Gastrocnemius medialis (tissue), 4 donors: ENCODE measurements at regions not wholly inside any gene's neighbourhood (a gene's known extent, or its start where the extent isn't known, plus 50 kb on each side); places are given as distances from the start of the nearest gene placed in this dataset.

Experiments
- POLR2A ChIP-seq, 2 donors: fragments of 450-650 bp; IDR thresholded peaks; one replicate each; pipeline ENCODE4 v1.6.1; 2017; ENCODE audit warnings: antibody characterized with exemption in 2 of 2, mild to moderate bottlenecking in 2 of 2, moderate library complexity in 2 of 2
- TF ChIP-seq, protein P1 (sequence below), 5 experiments: fragments of 450-650 bp in 3 of 5; fragments of 200-600 bp in 2 of 5; sonication (generic) in 2 of 5; IDR thresholded peaks in 4 of 5; conservative IDR thresholded peaks in 1 of 5; 1 replicate in 4 of 5; 2 replicates in 1 of 5; pipeline ENCODE4 v1.5.1; 2016 to 2019; ENCODE audit warnings: antibody characterized with exemption in 5 of 5, mild to moderate bottlenecking in 3 of 5, moderate library complexity in 3 of 5

DNA sequence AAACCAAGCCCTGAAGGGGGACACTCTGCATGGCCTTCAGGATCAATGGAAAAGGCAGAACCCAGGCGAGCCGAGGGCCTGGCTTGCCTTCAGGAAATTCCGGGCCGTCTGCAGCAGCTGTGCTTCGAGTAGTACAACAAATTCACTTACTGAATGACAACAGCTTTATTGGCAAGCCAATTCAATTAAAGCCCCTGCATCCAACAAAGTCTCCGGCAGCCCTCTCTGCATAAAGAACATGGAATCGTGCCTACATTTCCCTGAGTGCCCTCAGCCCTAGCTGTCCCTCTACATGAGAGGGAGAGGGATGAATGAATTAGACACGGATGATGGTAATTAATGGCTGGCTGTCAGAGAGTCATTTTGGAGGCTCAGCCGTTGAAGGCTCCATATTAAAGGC is 189.0 kb downstream of the BCL11A start:
- TF ChIP-seq POLR2A (IDR thresholded peaks at IDR 0.05), result no peak
- TF ChIP-seq, protein P1, sequence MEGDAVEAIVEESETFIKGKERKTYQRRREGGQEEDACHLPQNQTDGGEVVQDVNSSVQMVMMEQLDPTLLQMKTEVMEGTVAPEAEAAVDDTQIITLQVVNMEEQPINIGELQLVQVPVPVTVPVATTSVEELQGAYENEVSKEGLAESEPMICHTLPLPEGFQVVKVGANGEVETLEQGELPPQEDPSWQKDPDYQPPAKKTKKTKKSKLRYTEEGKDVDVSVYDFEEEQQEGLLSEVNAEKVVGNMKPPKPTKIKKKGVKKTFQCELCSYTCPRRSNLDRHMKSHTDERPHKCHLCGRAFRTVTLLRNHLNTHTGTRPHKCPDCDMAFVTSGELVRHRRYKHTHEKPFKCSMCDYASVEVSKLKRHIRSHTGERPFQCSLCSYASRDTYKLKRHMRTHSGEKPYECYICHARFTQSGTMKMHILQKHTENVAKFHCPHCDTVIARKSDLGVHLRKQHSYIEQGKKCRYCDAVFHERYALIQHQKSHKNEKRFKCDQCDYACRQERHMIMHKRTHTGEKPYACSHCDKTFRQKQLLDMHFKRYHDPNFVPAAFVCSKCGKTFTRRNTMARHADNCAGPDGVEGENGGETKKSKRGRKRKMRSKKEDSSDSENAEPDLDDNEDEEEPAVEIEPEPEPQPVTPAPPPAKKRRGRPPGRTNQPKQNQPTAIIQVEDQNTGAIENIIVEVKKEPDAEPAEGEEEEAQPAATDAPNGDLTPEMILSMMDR (IDR thresholded peaks at IDR 0.05 in 4 of 5, conservative IDR thresholded peaks at IDR 0.05 in 1 of 5), result no peak
